ENCODE measurements at regions not wholly inside any gene's neighbourhood (a gene's known extent, or its start where the extent isn't known, plus 50 kb on each side); places are given as distances from the start of the nearest gene placed in this dataset.

GRCh38 chr13:88395804-88396203 lies 724.6 kb downstream of the SLITRK5 start:
- intact Hi-C loops (cut with DNase I) = no loop called here
- Histone ChIP-seq H3K4me3 (no peak overlapping the region), H3K27me3 (no peaks in the 10 kb centered on the region), H3K36me3 (no peaks in the 10 kb centered on the region), H3K27ac (no peak overlapping the region), H3K9me3 (no peaks in the 10 kb centered on the region), H3K4me1 (ENCODE audit: insufficient read depth) (no peaks in the 10 kb centered on the region)
- DNase-seq = no peak
- TF ChIP-seq, protein P1, sequence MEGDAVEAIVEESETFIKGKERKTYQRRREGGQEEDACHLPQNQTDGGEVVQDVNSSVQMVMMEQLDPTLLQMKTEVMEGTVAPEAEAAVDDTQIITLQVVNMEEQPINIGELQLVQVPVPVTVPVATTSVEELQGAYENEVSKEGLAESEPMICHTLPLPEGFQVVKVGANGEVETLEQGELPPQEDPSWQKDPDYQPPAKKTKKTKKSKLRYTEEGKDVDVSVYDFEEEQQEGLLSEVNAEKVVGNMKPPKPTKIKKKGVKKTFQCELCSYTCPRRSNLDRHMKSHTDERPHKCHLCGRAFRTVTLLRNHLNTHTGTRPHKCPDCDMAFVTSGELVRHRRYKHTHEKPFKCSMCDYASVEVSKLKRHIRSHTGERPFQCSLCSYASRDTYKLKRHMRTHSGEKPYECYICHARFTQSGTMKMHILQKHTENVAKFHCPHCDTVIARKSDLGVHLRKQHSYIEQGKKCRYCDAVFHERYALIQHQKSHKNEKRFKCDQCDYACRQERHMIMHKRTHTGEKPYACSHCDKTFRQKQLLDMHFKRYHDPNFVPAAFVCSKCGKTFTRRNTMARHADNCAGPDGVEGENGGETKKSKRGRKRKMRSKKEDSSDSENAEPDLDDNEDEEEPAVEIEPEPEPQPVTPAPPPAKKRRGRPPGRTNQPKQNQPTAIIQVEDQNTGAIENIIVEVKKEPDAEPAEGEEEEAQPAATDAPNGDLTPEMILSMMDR (IDR thresholded peaks at IDR 0.05) = no peak

DNA sequence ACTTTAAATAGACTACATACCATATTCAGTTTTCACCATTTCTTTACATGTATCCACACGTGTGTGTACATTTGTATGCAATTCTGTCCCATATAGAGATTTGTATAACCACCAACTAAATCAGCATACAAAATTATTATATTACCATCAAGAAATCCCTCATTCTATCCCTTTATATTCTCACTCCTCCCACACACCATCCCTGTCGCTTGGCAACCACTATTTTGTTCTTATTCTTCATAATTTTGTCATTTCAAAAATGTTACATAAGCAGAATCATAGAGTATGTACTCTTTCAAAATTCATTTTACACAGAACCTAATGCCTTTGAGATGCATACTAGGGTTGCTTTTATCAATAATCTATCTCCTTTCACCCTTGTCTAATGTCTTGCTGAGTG lies 740.5 kb downstream of the SLITRK5 start:
- H3K27me3 ChIP-seq = no peaks in the 10 kb centered on the region
- whole genome bisulfite sequencing, 3 donors = 79 to 81% (median 81%) methylated on average over 2 of the region's 2 CpGs
- no peak overlapping the region for H3K4me3 ChIP-seq
- H3K4me1 ChIP-seq (ENCODE audit: insufficient read depth) = no peaks in the 10 kb centered on the region
- DNase-seq = no peak
- no peaks in the 10 kb centered on the region for H3K36me3 ChIP-seq
- intact Hi-C loops (cut with DNase I) = no loop called here
- no peaks in the 10 kb centered on the region for H3K9me3 ChIP-seq
- TF ChIP-seq POLR2A (IDR thresholded peaks at IDR 0.05) = no peak
- TF ChIP-seq EP300 (IDR thresholded peaks at IDR 0.05) = no peak
- TF ChIP-seq, protein P1 (IDR thresholded peaks at IDR 0.05) = no peak
- H3K27ac ChIP-seq = no peak overlapping the region

DNA sequence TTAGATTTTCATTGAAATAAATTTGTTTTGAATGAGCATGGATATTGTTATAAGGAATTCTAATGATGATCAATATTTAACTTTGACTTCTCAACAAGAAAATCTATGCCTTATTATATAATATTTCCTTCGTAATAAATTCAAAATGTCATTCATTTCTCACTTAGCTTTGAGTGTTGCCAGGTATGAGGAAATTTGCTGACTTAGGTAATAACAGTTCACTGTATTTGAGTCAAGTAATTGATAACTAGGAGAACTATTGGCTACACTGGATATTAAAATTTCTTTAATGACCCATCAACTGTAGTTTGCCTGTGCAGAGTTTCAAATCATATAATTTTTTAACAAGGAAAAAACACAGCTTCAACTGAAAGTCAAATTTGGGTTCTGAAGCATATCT lies 746.6 kb downstream of the SLITRK5 start:
- WGBS, 3 donors = 40 to 94% (median 50%) methylated on average over 1 of the region's 1 CpG
- Histone ChIP-seq H3K4me1 (ENCODE audit: insufficient read depth) (no peaks in the 10 kb centered on the region), H3K36me3 (no peaks in the 10 kb centered on the region), H3K9me3 (no peaks in the 10 kb centered on the region), H3K27me3 (peaks cover 2% of the 10 kb centered on the region), H3K4me3 (no peak overlapping the region), H3K27ac (no peak overlapping the region)
- TF ChIP-seq POLR2A (IDR thresholded peaks at IDR 0.05) (no peak), EP300 (IDR thresholded peaks at IDR 0.05) (no peak)
- TF ChIP-seq, protein P1 (IDR thresholded peaks at IDR 0.05) = no peak
- intact Hi-C loops (cut with DNase I) = no loop called here
- no peak for DNase-seq

DNA sequence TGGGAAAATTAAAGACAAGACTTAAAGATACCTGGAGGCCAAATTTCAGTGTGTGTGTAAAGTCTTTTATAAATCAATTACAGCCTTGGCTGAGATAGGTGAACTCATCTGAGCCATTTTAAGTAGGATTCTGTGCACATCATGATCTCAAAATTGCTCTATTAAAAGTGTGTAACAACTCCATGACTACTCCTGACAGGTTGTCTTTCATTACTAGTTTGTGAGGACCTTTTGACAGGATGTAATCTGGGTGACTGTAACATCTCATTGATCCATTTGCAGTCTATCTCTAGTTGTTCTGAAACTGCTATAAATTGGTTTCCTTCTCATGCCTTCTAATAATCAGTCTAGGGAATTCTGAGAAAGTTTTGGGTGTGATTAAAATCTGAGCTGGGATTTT lies 753.3 kb downstream of the SLITRK5 start:
- H3K27me3 ChIP-seq = no peaks in the 10 kb centered on the region
- no peak for DNase-seq
- intact Hi-C loops (cut with DNase I) = no loop called here
- no peaks in the 10 kb centered on the region for H3K4me1 ChIP-seq (ENCODE audit: insufficient read depth)
- no peaks in the 10 kb centered on the region for H3K9me3 ChIP-seq
- no peak overlapping the region for H3K27ac ChIP-seq
- no peaks in the 10 kb centered on the region for H3K36me3 ChIP-seq
- no peak overlapping the region for H3K4me3 ChIP-seq
- TF ChIP-seq POLR2A (IDR thresholded peaks at IDR 0.05) (no peak), EP300 (IDR thresholded peaks at IDR 0.05) (no peak)
- TF ChIP-seq, protein P1 (IDR thresholded peaks at IDR 0.05) = no peak

DNA sequence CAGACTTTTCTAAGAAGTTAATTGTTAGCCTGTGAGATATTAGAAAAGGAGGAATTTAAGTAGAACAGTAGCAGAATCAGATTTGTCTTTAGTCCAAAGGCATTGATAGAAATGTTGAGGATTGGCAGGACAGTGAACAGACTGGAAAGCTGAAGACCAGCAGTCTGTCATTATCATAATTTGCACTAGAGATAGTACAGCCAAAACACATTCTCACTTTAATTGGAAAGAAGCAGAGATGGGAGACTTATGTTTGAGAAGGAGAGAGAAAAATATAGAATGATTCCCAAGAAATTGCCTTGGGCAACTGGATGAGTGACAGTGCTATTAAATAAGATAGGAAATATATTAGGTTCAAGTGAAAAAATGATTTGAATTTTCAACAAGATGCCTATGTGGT lies 755.5 kb downstream of the SLITRK5 start:
- no peak for DNase-seq
- intact Hi-C loops (cut with DNase I) = no loop called here
- no peaks in the 10 kb centered on the region for H3K36me3 ChIP-seq
- H3K27ac ChIP-seq = no peak overlapping the region
- no peak overlapping the region for H3K4me3 ChIP-seq
- TF ChIP-seq, protein P1 (IDR thresholded peaks at IDR 0.05) = no peak
- TF ChIP-seq POLR2A (IDR thresholded peaks at IDR 0.05) = no peak
- TF ChIP-seq EP300 (IDR thresholded peaks at IDR 0.05) = no peak
- H3K4me1 ChIP-seq (ENCODE audit: insufficient read depth) = no peaks in the 10 kb centered on the region
- H3K27me3 ChIP-seq = no peaks in the 10 kb centered on the region
- H3K9me3 ChIP-seq = no peaks in the 10 kb centered on the region

Data from ovary (tissue), 7 donors.